H1 (cell line): ENCODE measurements at regions not wholly inside any gene's neighbourhood (a gene's known extent, or its start where the extent isn't known, plus 50 kb on each side); places are given as distances from the start of the nearest gene placed in this dataset.

Experiments used
- TF ChIP-seq, protein P1 (sequence below): IDR thresholded peaks from 2 replicates; pipeline ENCODE4 v1.6.1; 2012; ENCODE audit warnings: inconsistent platforms

- TF ChIP-seq, protein P1, sequence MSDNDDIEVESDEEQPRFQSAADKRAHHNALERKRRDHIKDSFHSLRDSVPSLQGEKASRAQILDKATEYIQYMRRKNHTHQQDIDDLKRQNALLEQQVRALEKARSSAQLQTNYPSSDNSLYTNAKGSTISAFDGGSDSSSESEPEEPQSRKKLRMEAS: no peak
Measured at GRCh38 chr11:130719220-130719915, 196.9 kb downstream of the SNX19 start (continued).
